HG02759 (cell line): ENCODE measurements at regions not wholly inside any gene's neighbourhood (a gene's known extent, or its start where the extent isn't known, plus 50 kb on each side); places are given as distances from the start of the nearest gene placed in this dataset.

Experiments used
- ATAC-seq: cut with Tn5 transposase; IDR thresholded peaks from one replicate; pipeline ENCODE4 v1.9.1; 2021; ENCODE audit warnings: mild to moderate bottlenecking, moderate library complexity; ENCODE audit not compliant: unreplicated experiment

GRCh38 chr13:61770681-61771080, 355.0 kb upstream of the PCDH20 start:
- ATAC-seq: no peak

- no peak for ATAC-seq
Observed at GRCh38 chr13:61768175-61768574, 352.5 kb upstream of the PCDH20 start.

GRCh38 chr13:61766667-61767058, 351.0 kb upstream of the PCDH20 start:
- ATAC-seq: no peak

- no peak for ATAC-seq
Observed at GRCh38 chr13:61765940-61766666, 350.5 kb upstream of the PCDH20 start.

- ATAC-seq: no peak
Observed at GRCh38 chr13:61765181-61765742, 349.6 kb upstream of the PCDH20 start.

- ATAC-seq: no peak
Observed at GRCh38 chr13:61761690-61762089, 346.0 kb upstream of the PCDH20 start.

GRCh38 chr13:61760102-61760501, 344.5 kb upstream of the PCDH20 start:
- ATAC-seq: no peak

- ATAC-seq: no peak
Observed at GRCh38 chr13:61756031-61756430, 340.4 kb upstream of the PCDH20 start.

GRCh38 chr13:61751039-61751438, 335.4 kb upstream of the PCDH20 start:
- no peak for ATAC-seq

GRCh38 chr13:61738236-61738750, 322.6 kb upstream of the PCDH20 start:
- ATAC-seq: no peak

- ATAC-seq: no peak
Observed at GRCh38 chr13:61734683-61735082, 319.0 kb upstream of the PCDH20 start.

GRCh38 chr13:61728471-61728870, 312.8 kb upstream of the PCDH20 start:
- no peak for ATAC-seq

- no peak for ATAC-seq
Observed at GRCh38 chr13:61727767-61728166, 312.1 kb upstream of the PCDH20 start.

- no peak for ATAC-seq
Observed at GRCh38 chr13:61725806-61726205, 310.2 kb upstream of the PCDH20 start.

- ATAC-seq: no peak
Observed at GRCh38 chr13:61722119-61722518, 306.5 kb upstream of the PCDH20 start.

- no peak for ATAC-seq
Observed at GRCh38 chr13:61712621-61713020, 297.0 kb upstream of the PCDH20 start.

- ATAC-seq: no peak
Observed at GRCh38 chr13:61709258-61709657, 293.6 kb upstream of the PCDH20 start.

- ATAC-seq: no peak
Observed at GRCh38 chr13:61706899-61707298, 291.2 kb upstream of the PCDH20 start.

GRCh38 chr13:61700620-61701019, 285.0 kb upstream of the PCDH20 start:
- no peak for ATAC-seq

- ATAC-seq: no peak
Observed at GRCh38 chr13:61700181-61700580, 284.5 kb upstream of the PCDH20 start.

- ATAC-seq: no peak
Observed at GRCh38 chr13:61696676-61697075, 281.0 kb upstream of the PCDH20 start.

GRCh38 chr13:61695147-61695546, 279.5 kb upstream of the PCDH20 start:
- no peak for ATAC-seq

- no peak for ATAC-seq
Observed at GRCh38 chr13:61692691-61693090, 277.0 kb upstream of the PCDH20 start.
